ENCODE measurements at regions not wholly inside any gene's neighbourhood (a gene's known extent, or its start where the extent isn't known, plus 50 kb on each side); places are given as distances from the start of the nearest gene placed in this dataset.

GRCh38 chr9:135290566-135290965, 189.0 kb upstream of the PPP1R26 start:
- TF ChIP-seq EP300 (IDR thresholded peaks at IDR 0.05) (no peak), CTCF (IDR thresholded peaks at IDR 0.05) (no peak), POLR2A (IDR thresholded peaks at IDR 0.05) (no peak)
